OCI-LY1 (cell line): ENCODE measurements at regions not wholly inside any gene's neighbourhood (a gene's known extent, or its start where the extent isn't known, plus 50 kb on each side); places are given as distances from the start of the nearest gene placed in this dataset.

ENCODE experiments used
- EZH2 ChIP-seq: fragments of 200-600 bp; sonication (generic), shearing (Covaris generic); IDR thresholded peaks from 2 replicates; pipeline ENCODE4 v1.8.0; 2017; ENCODE audit warnings: borderline replicate concordance, mixed run types, mild to moderate bottlenecking, antibody characterized with exemption, low read length, moderate library complexity, mixed read lengths
- TF ChIP-seq, protein P1 (sequence below): fragments of 200-600 bp; sonication (generic), shearing (Covaris generic); IDR thresholded peaks from 2 replicates; pipeline ENCODE4 v1.5.1; 2017; ENCODE audit warnings: mild to moderate bottlenecking, antibody characterized with exemption, low read length, moderate library complexity, mixed read lengths

DNA sequence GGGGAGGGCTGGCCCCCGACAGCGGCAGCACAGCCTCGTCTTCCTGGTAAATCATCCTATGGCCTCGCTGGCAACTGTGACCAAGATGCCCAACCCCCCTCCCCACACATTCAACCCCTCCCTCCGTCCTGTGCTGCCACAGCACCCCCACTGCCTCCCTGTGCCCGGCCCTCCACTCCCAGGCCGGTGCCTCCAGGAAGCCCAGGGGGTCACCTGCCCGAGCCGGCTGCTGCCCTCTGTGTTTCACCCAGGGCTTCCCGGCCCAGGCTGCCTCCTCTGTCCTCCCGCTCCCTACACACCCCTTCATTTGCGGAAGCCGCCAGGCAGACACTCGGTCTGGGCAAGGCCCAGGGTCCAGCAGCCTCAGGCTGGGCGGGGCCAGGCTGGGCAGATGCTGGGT lies 188.6 kb downstream of the RBFOX3 start:
- TF ChIP-seq, protein P1, sequence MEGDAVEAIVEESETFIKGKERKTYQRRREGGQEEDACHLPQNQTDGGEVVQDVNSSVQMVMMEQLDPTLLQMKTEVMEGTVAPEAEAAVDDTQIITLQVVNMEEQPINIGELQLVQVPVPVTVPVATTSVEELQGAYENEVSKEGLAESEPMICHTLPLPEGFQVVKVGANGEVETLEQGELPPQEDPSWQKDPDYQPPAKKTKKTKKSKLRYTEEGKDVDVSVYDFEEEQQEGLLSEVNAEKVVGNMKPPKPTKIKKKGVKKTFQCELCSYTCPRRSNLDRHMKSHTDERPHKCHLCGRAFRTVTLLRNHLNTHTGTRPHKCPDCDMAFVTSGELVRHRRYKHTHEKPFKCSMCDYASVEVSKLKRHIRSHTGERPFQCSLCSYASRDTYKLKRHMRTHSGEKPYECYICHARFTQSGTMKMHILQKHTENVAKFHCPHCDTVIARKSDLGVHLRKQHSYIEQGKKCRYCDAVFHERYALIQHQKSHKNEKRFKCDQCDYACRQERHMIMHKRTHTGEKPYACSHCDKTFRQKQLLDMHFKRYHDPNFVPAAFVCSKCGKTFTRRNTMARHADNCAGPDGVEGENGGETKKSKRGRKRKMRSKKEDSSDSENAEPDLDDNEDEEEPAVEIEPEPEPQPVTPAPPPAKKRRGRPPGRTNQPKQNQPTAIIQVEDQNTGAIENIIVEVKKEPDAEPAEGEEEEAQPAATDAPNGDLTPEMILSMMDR: no peak
- no peak for TF ChIP-seq EZH2
